Activated CD4-positive, alpha-beta T cell treated with anti-CD3 and anti-CD28 coated beads, Interleukin-2, amount 10 ng/mL, durations not matched to agents 7 days and 5 days (primary cell): ENCODE measurements at regions not wholly inside any gene's neighbourhood (a gene's known extent, or its start where the extent isn't known, plus 50 kb on each side); places are given as distances from the start of the nearest gene placed in this dataset.

ENCODE experiments used
- CTCF ChIA-PET: fragments of 350-600 bp; sonication (Branson Sonifier 250); formaldehyde crosslinking; loops from one replicate; lab custom pipeline; 2021; ENCODE audit warnings: antibody characterized with exemption; lab: Charles Lee
- POLR2A ChIA-PET: fragments of 350-600 bp; sonication (Branson Sonifier 250); formaldehyde crosslinking; loops from one replicate; lab custom pipeline; 2021; ENCODE audit warnings: antibody characterized with exemption; lab: Charles Lee
- DNase-seq: peaks from one replicate; pipeline ENCODE4 v3.0.0-alpha.2; 2020
- H3K27ac Mint-ChIP-seq: one replicate; pipeline ENCODE4 v1.8.0; 2021; ENCODE audit warnings: mild to moderate bottlenecking, moderate library complexity, mixed read lengths
- H3K27me3 Mint-ChIP-seq: one replicate; pipeline ENCODE4 v1.8.0; 2021; ENCODE audit warnings: mixed read lengths
- H3K36me3 Mint-ChIP-seq: one replicate; pipeline ENCODE4 v1.8.0; 2021; ENCODE audit warnings: low read depth, mixed read lengths
- H3K4me1 Mint-ChIP-seq: one replicate; pipeline ENCODE4 v1.8.0; 2021; ENCODE audit warnings: mixed read lengths
- H3K4me3 Mint-ChIP-seq: one replicate; pipeline ENCODE4 v1.8.0; 2021; ENCODE audit warnings: mild to moderate bottlenecking, moderate library complexity, mixed read lengths
- H3K9me3 Mint-ChIP-seq: one replicate; pipeline ENCODE4 v1.8.0; 2021; ENCODE audit warnings: mixed read lengths

- H3K9me3 Mint-ChIP-seq: no peaks in the 10 kb centered on the region
- no peaks in the 10 kb centered on the region for H3K36me3 Mint-ChIP-seq
- peaks cover 1% of the 10 kb centered on the region for H3K27me3 Mint-ChIP-seq
- ChIA-PET POLR2A (no interaction called here), CTCF (no interaction called here)
- H3K4me3 Mint-ChIP-seq: no peak overlapping the region
- no peak for DNase-seq
- peaks cover 2% of the 10 kb centered on the region for H3K4me1 Mint-ChIP-seq
- no peak overlapping the region for H3K27ac Mint-ChIP-seq
These were observed 116.4 kb upstream of the HES1 start for GRCh38 chr3:194019398-194020165.

GRCh38 chr3:194022052-194022451 lies 113.9 kb upstream of the HES1 start:
- Mint-ChIP-seq H3K4me1 (peaks cover 6% of the 10 kb centered on the region), H3K9me3 (no peaks in the 10 kb centered on the region), H3K36me3 (no peaks in the 10 kb centered on the region), H3K27ac (no peak overlapping the region), H3K27me3 (peaks cover 1% of the 10 kb centered on the region), H3K4me3 (no peak overlapping the region)
- CTCF ChIA-PET: interaction anchor here (1.5 kb wide), 1 partner anchor 52 kb away, joined by 3 read pairs; no protein-coding TSS in a partner anchor
- POLR2A ChIA-PET: no interaction called here
- no peak for DNase-seq

GRCh38 chr3:194022816-194023215 lies 113.1 kb upstream of the HES1 start:
- ChIA-PET POLR2A (interaction anchor here (0.8 kb wide), 1 partner anchor 14 kb away, joined by 5 read pairs; no protein-coding TSS in a partner anchor), CTCF (interaction anchor here (1.5 kb wide), 1 partner anchor 53 kb away, joined by 3 read pairs; no protein-coding TSS in a partner anchor)
- Mint-ChIP-seq H3K27ac (no peak overlapping the region), H3K4me1 (peaks cover 6% of the 10 kb centered on the region), H3K36me3 (no peaks in the 10 kb centered on the region), H3K27me3 (peaks cover 1% of the 10 kb centered on the region), H3K4me3 (no peak overlapping the region), H3K9me3 (no peaks in the 10 kb centered on the region)
- no peak for DNase-seq

GRCh38 chr3:194023501-194024280 lies 112.3 kb upstream of the HES1 start:
- Mint-ChIP-seq H3K27ac (no peak overlapping the region), H3K27me3 (peaks cover 1% of the 10 kb centered on the region), H3K9me3 (no peaks in the 10 kb centered on the region), H3K36me3 (no peaks in the 10 kb centered on the region), H3K4me1 (peaks cover 6% of the 10 kb centered on the region), H3K4me3 (no peak overlapping the region)
- no peak for DNase-seq
- ChIA-PET POLR2A (interaction anchor here (0.6 to 0.8 kb wide), 2 partner anchors 15 to 142 kb away, joined by 3 to 5 read pairs; no protein-coding TSS in a partner anchor), CTCF (interaction anchor here (0.7 to 1.6 kb wide), 3 partner anchors 20 to 292 kb away, joined by 3 read pairs; no protein-coding TSS in a partner anchor)

GRCh38 chr3:194025119-194025518 lies 110.8 kb upstream of the HES1 start:
- H3K4me1 Mint-ChIP-seq: peaks cover 6% of the 10 kb centered on the region
- no peak for DNase-seq
- H3K36me3 Mint-ChIP-seq: no peaks in the 10 kb centered on the region
- H3K27me3 Mint-ChIP-seq: peaks cover 1% of the 10 kb centered on the region
- no peaks in the 10 kb centered on the region for H3K9me3 Mint-ChIP-seq
- CTCF ChIA-PET: interaction anchor here (1.6 kb wide), 1 partner anchor 26 kb away, joined by 3 read pairs; no protein-coding TSS in a partner anchor
- no peak overlapping the region for H3K4me3 Mint-ChIP-seq
- POLR2A ChIA-PET: no interaction called here
- H3K27ac Mint-ChIP-seq: no peak overlapping the region

GRCh38 chr3:194025951-194026350 lies 110.0 kb upstream of the HES1 start:
- ChIA-PET CTCF (interaction anchor here (1.4 kb wide), 1 partner anchor 290 kb away, joined by 3 read pairs; no protein-coding TSS in a partner anchor), POLR2A (no interaction called here)
- DNase-seq: no peak
- Mint-ChIP-seq H3K9me3 (no peaks in the 10 kb centered on the region), H3K36me3 (no peaks in the 10 kb centered on the region), H3K27ac (no peak overlapping the region), H3K27me3 (peaks cover 1% of the 10 kb centered on the region), H3K4me1 (peaks cover 6% of the 10 kb centered on the region), H3K4me3 (no peak overlapping the region)

- POLR2A ChIA-PET: no interaction called here
These were observed 107.4 kb upstream of the HES1 start for GRCh38 chr3:194028434-194029004.

GRCh38 chr3:194029846-194030245 lies 106.1 kb upstream of the HES1 start:
- Mint-ChIP-seq H3K36me3 (no peaks in the 10 kb centered on the region), H3K9me3 (no peaks in the 10 kb centered on the region), H3K4me1 (peaks cover 7% of the 10 kb centered on the region), H3K4me3 (no peak overlapping the region), H3K27me3 (peaks cover 3% of the 10 kb centered on the region), H3K27ac (no peak overlapping the region)
- ChIA-PET POLR2A (no interaction called here), CTCF (no interaction called here)
- DNase-seq: no peak

More at GRCh38 chr3:194028434-194029004, 107.4 kb upstream of the HES1 start:
- Mint-ChIP-seq H3K9me3 (no peaks in the 10 kb centered on the region), H3K4me1 (peaks cover 9% of the 10 kb centered on the region), H3K36me3 (no peaks in the 10 kb centered on the region), H3K27ac (no peak overlapping the region), H3K27me3 (peaks cover 3% of the 10 kb centered on the region), H3K4me3 (no peak overlapping the region)
- no peak for DNase-seq
- CTCF ChIA-PET: no interaction called here

GRCh38 chr3:194030372-194030771 lies 105.6 kb upstream of the HES1 start:
- Mint-ChIP-seq H3K9me3 (no peaks in the 10 kb centered on the region), H3K36me3 (no peaks in the 10 kb centered on the region), H3K27me3 (peaks cover 3% of the 10 kb centered on the region), H3K27ac (no peak overlapping the region), H3K4me1 (peaks cover 3% of the 10 kb centered on the region), H3K4me3 (no peak overlapping the region)
- DNase-seq: no peak
- ChIA-PET CTCF (no interaction called here), POLR2A (no interaction called here)

GRCh38 chr3:194031349-194031748 lies 104.6 kb upstream of the HES1 start:
- ChIA-PET CTCF (interaction anchor here (1.3 kb wide), 1 partner anchor 10 kb away, joined by 3 read pairs; no protein-coding TSS in a partner anchor), POLR2A (no interaction called here)
- DNase-seq: no peak
- Mint-ChIP-seq H3K36me3 (no peaks in the 10 kb centered on the region), H3K4me1 (peaks cover 3% of the 10 kb centered on the region), H3K4me3 (no peak overlapping the region), H3K27me3 (peaks cover 3% of the 10 kb centered on the region), H3K9me3 (no peaks in the 10 kb centered on the region), H3K27ac (no peak overlapping the region)

- DNase-seq: no peak
- Mint-ChIP-seq H3K36me3 (no peaks in the 10 kb centered on the region), H3K9me3 (no peaks in the 10 kb centered on the region), H3K27me3 (peaks cover 3% of the 10 kb centered on the region), H3K27ac (no peak overlapping the region), H3K4me1 (peaks cover 3% of the 10 kb centered on the region), H3K4me3 (no peak overlapping the region)
- POLR2A ChIA-PET: no interaction called here
- CTCF ChIA-PET: interaction anchor here (1.3 to 1.5 kb wide), 2 partner anchors 11 to 14 kb away, joined by 3 read pairs; no protein-coding TSS in a partner anchor
These were observed 103.9 kb upstream of the HES1 start for GRCh38 chr3:194031867-194032635.

GRCh38 chr3:194032828-194033435 lies 103.0 kb upstream of the HES1 start:
- Mint-ChIP-seq H3K9me3 (no peaks in the 10 kb centered on the region), H3K36me3 (no peaks in the 10 kb centered on the region)
- CTCF ChIA-PET: interaction anchor here (1.5 kb wide), 1 partner anchor 13 kb away, joined by 3 read pairs; no protein-coding TSS in a partner anchor

More at GRCh38 chr3:194032828-194033435, 103.0 kb upstream of the HES1 start:
- POLR2A ChIA-PET: no interaction called here
- no peak overlapping the region for H3K27ac Mint-ChIP-seq
- no peak overlapping the region for H3K4me3 Mint-ChIP-seq
- H3K4me1 Mint-ChIP-seq: peaks cover 3% of the 10 kb centered on the region
- peaks cover 3% of the 10 kb centered on the region for H3K27me3 Mint-ChIP-seq
- DNase-seq: no peak
